Vagina (tissue), 2 donors: ENCODE measurements at regions not wholly inside any gene's neighbourhood (a gene's known extent, or its start where the extent isn't known, plus 50 kb on each side); places are given as distances from the start of the nearest gene placed in this dataset.

Experiments
- DNase-seq, 2 donors: peaks; one replicate each; pipeline ENCODE4 v3.0.0-alpha.2; 2017; ENCODE audit errors: extremely low spot score in 2 of 2
- H3K27ac ChIP-seq: fragments of 200-600 bp; sonication (generic); one replicate; pipeline ENCODE4 v1.5.1; 2019
- H3K27me3 ChIP-seq: fragments of 200-600 bp; sonication (generic); one replicate; pipeline ENCODE4 v1.5.1; 2019
- H3K36me3 ChIP-seq, 2 donors: fragments of 200-600 bp; sonication (generic); one replicate each; pipeline ENCODE4 v1.5.1; 2017 to 2019
- H3K4me1 ChIP-seq: fragments of 200-600 bp; sonication (generic); one replicate; pipeline ENCODE4 v1.5.1; 2019
- H3K4me3 ChIP-seq, 2 donors: fragments of 200-600 bp; sonication (generic); 1 replicate in 1 of 2; 2 replicates in 1 of 2; pipeline ENCODE4 v1.5.1; 2016 to 2019
- H3K9me3 ChIP-seq: fragments of 200-600 bp; sonication (generic); one replicate; pipeline ENCODE4 v1.5.1; 2019
- CTCF ChIP-seq, 3 experiments: fragments of 450-650 bp in 2 of 3; fragments of 200-600 bp in 1 of 3; sonication (generic) in 1 of 3; IDR thresholded peaks; one replicate each; pipeline ENCODE4 v1.5.1; 2017 to 2019; ENCODE audit warnings: antibody characterized with exemption in 3 of 3, mild to moderate bottlenecking in 2 of 3, moderate library complexity in 2 of 3
- POLR2A ChIP-seq, 2 donors: fragments of 450-650 bp; IDR thresholded peaks; one replicate each; pipeline ENCODE4 v1.6.1; 2017; ENCODE audit warnings: antibody characterized with exemption in 2 of 2, mild to moderate bottlenecking in 2 of 2, moderate library complexity in 2 of 2
- POLR2AphosphoS5 ChIP-seq, 2 donors: sonication (generic); formaldehyde crosslinking; IDR thresholded peaks; one replicate each; pipeline ENCODE4 v1.9.0; 2017; ENCODE audit warnings: antibody characterized with exemption in 2 of 2, mild to moderate bottlenecking in 2 of 2, low read depth in 1 of 2; ENCODE audit not compliant: insufficient read depth in 1 of 2
- intact Hi-C: fragments of 100-400 bp; cut with DNase I; formaldehyde crosslinking; loops from one replicate; pipeline ENCODE4 v1.15.1; 2023

GRCh38 chr14:97458661-97459579, 661.7 kb downstream of the VRK1 start:
- H3K36me3 ChIP-seq = no peaks in the 10 kb centered on the region
- H3K4me3 ChIP-seq = peak overlapping the region; percentile 25 to 30
- no peaks in the 10 kb centered on the region for H3K27me3 ChIP-seq
- intact Hi-C loops = no loop called here
- no peak for DNase-seq
- H3K4me1 ChIP-seq = peaks cover 11% of the 10 kb centered on the region
- H3K27ac ChIP-seq = no peak overlapping the region
- H3K9me3 ChIP-seq = peaks cover 10% of the 10 kb centered on the region
- peak in 1 of 2 donors; percentile 45 for TF ChIP-seq POLR2AphosphoS5 (IDR thresholded peaks at IDR 0.05; ENCODE audit: insufficient read depth in 1 of 2, low read depth in 1 of 2)
- no peak for TF ChIP-seq CTCF (IDR thresholded peaks at IDR 0.05)

- Histone ChIP-seq H3K27me3 (no peaks in the 10 kb centered on the region), H3K4me3 (no peak overlapping the region), H3K4me1 (peaks cover 11% of the 10 kb centered on the region), H3K36me3 (no peaks in the 10 kb centered on the region), H3K27ac (no peak overlapping the region), H3K9me3 (peaks cover 10% of the 10 kb centered on the region)
- no peak for TF ChIP-seq POLR2AphosphoS5 (IDR thresholded peaks at IDR 0.05; ENCODE audit: insufficient read depth in 1 of 2, low read depth in 1 of 2)
- no peak for TF ChIP-seq CTCF (IDR thresholded peaks at IDR 0.05)
- no peak for TF ChIP-seq POLR2A (IDR thresholded peaks at IDR 0.05)
- intact Hi-C loops = no loop called here
- DNase-seq = no peak
Observed at GRCh38 chr14:97462081-97462480, 664.9 kb downstream of the VRK1 start.

- no peak for DNase-seq
- intact Hi-C loops = no loop called here
- Histone ChIP-seq H3K9me3 (no peaks in the 10 kb centered on the region), H3K27ac (no peak overlapping the region), H3K4me1 (no peaks in the 10 kb centered on the region), H3K4me3 (no peak overlapping the region), H3K27me3 (no peaks in the 10 kb centered on the region), H3K36me3 (no peaks in the 10 kb centered on the region)
- TF ChIP-seq POLR2A (IDR thresholded peaks at IDR 0.05) (no peak), POLR2AphosphoS5 (IDR thresholded peaks at IDR 0.05; ENCODE audit: insufficient read depth in 1 of 2, low read depth in 1 of 2) (no peak), CTCF (IDR thresholded peaks at IDR 0.05) (no peak)
Observed at GRCh38 chr14:97468220-97468619, 671.0 kb downstream of the VRK1 start.

GRCh38 chr14:97477353-97477752, 680.2 kb downstream of the VRK1 start:
- no peak for DNase-seq
- no peaks in the 10 kb centered on the region for H3K4me1 ChIP-seq
- no peak overlapping the region for H3K4me3 ChIP-seq
- TF ChIP-seq POLR2AphosphoS5 (IDR thresholded peaks at IDR 0.05; ENCODE audit: insufficient read depth in 1 of 2, low read depth in 1 of 2) (no peak), CTCF (IDR thresholded peaks at IDR 0.05) (no peak), POLR2A (IDR thresholded peaks at IDR 0.05) (no peak)
- no peaks in the 10 kb centered on the region for H3K36me3 ChIP-seq
- H3K27ac ChIP-seq = no peak overlapping the region
- intact Hi-C loops = no loop called here
- H3K9me3 ChIP-seq = no peaks in the 10 kb centered on the region
- no peaks in the 10 kb centered on the region for H3K27me3 ChIP-seq

GRCh38 chr14:97485201-97485600, 688.0 kb downstream of the VRK1 start:
- H3K27ac ChIP-seq = no peak overlapping the region
- no peak for DNase-seq
- TF ChIP-seq POLR2A (IDR thresholded peaks at IDR 0.05) (no peak), CTCF (IDR thresholded peaks at IDR 0.05) (no peak), POLR2AphosphoS5 (IDR thresholded peaks at IDR 0.05; ENCODE audit: insufficient read depth in 1 of 2, low read depth in 1 of 2) (no peak)
- H3K36me3 ChIP-seq = no peaks in the 10 kb centered on the region
- H3K9me3 ChIP-seq = no peaks in the 10 kb centered on the region
- intact Hi-C loops = no loop called here
- no peak overlapping the region for H3K4me3 ChIP-seq
- H3K4me1 ChIP-seq = no peaks in the 10 kb centered on the region
- H3K27me3 ChIP-seq = no peaks in the 10 kb centered on the region
